Endothelial cell of umbilical vein (primary cell): ENCODE measurements at regions not wholly inside any gene's neighbourhood (a gene's known extent, or its start where the extent isn't known, plus 50 kb on each side); places are given as distances from the start of the nearest gene placed in this dataset.

Experiments
- BruUV-seq: library from RNA; stranded (reverse); fragments of 400-500 nt; replicated peaks from 2 replicates; lab custom pipeline; 2021; lab: Mats Ljungman, UMichigan
- CTCF ChIA-PET: fragments of 300-600, 350-600 bp; sonication (Branson Sonifier 250); formaldehyde crosslinking; loops from one replicate; lab custom pipeline; 2021; ENCODE audit warnings: antibody characterized with exemption, inconsistent platforms; lab: Charles Lee
- POLR2A ChIA-PET: fragments of 300-600, 350-600 bp; sonication (Branson Sonifier 250); formaldehyde crosslinking; loops from one replicate; lab custom pipeline; 2021; ENCODE audit warnings: antibody characterized with exemption, inconsistent platforms; lab: Charles Lee
- DNase-seq: peaks from one replicate; pipeline ENCODE4 v3.0.0-alpha.2; 2011; ENCODE audit warnings: low read depth, low spot score
- FAIRE-seq: peaks from 2 replicates; lab custom pipeline; 2011; peaks lifted over from hg19 to GRCh38; lab: Jason Lieb, UNC
- H2AFZ ChIP-seq: 2 replicates; pipeline ENCODE4 v1.6.0; 2012; ENCODE audit warnings: low read depth, low read length, control low read depth, inconsistent platforms
- H3K27ac ChIP-seq: 2 replicates; pipeline ENCODE4 v1.5.1; 2011; ENCODE audit warnings: low read depth, mild to moderate bottlenecking, control low read depth, low read length, moderate library complexity; ENCODE audit not compliant: insufficient read depth
- H3K27me3 ChIP-seq, 2 experiments: 2 replicates each; pipeline versions ENCODE4 v1.6.0 to v1.6.1; 2011; ENCODE audit warnings: low read length in 2 of 2, mixed read lengths in 1 of 2; ENCODE audit not compliant: control insufficient read depth in 2 of 2, insufficient read depth in 2 of 2
- H3K36me3 ChIP-seq, 2 experiments: 2 replicates in 1 of 2; 3 replicates in 1 of 2; pipeline ENCODE4 v1.5.1; 2011; ENCODE audit warnings: low read length in 2 of 2, mild to moderate bottlenecking in 1 of 2, moderate library complexity in 1 of 2; ENCODE audit not compliant: control insufficient read depth in 2 of 2, insufficient read depth in 2 of 2; ENCODE audit errors: extremely low read depth in 1 of 2
- H3K4me1 ChIP-seq: 3 replicates; pipeline ENCODE4 v1.5.1; 2011; ENCODE audit warnings: mild to moderate bottlenecking, low read length; ENCODE audit not compliant: control insufficient read depth, insufficient read depth; ENCODE audit errors: extremely low read depth
- H3K4me2 ChIP-seq: 2 replicates; pipeline ENCODE4 v1.6.1; 2011; ENCODE audit warnings: low read length, control low read depth, mixed read lengths; ENCODE audit not compliant: insufficient read depth
- H3K4me3 ChIP-seq, 3 experiments: fragments of 200-600 bp in 1 of 3; sonication (generic), shearing (Covaris generic) in 1 of 3; replicated peaks in 1 of 3; 2 replicates each; pipeline ENCODE4 v1.5.1; 2011 to 2016; ENCODE audit warnings: control low read depth in 3 of 3, low read length in 3 of 3, mild to moderate bottlenecking in 2 of 3, inconsistent platforms in 1 of 3, low read depth in 1 of 3, moderate library complexity in 1 of 3; ENCODE audit not compliant: insufficient read depth in 1 of 3
- H3K79me2 ChIP-seq: 2 replicates; pipeline ENCODE4 v1.6.0; 2012; ENCODE audit warnings: low read length, inconsistent platforms; ENCODE audit not compliant: control insufficient read depth, insufficient read depth
- H3K9ac ChIP-seq: replicated peaks from 2 replicates; pipeline ENCODE3; 2011; ENCODE audit warnings: low read length, control low read depth; ENCODE audit not compliant: insufficient read depth; ENCODE audit errors: extremely low read depth
- H3K9me1 ChIP-seq: replicated peaks from 3 replicates; pipeline ENCODE4 v1.6.0; 2011; ENCODE audit warnings: mild to moderate bottlenecking, low read length; ENCODE audit not compliant: control insufficient read depth, insufficient read depth; ENCODE audit errors: extremely low read depth
- H3K9me3 ChIP-seq: replicated peaks from 2 replicates; pipeline ENCODE4 v1.5.1; 2012; ENCODE audit warnings: low read length, inconsistent platforms; ENCODE audit not compliant: control insufficient read depth, insufficient read depth
- H4K20me1 ChIP-seq: replicated peaks from 2 replicates; pipeline ENCODE3; 2011; ENCODE audit warnings: mild to moderate bottlenecking, low read length; ENCODE audit not compliant: control insufficient read depth, insufficient read depth; ENCODE audit errors: extremely low read depth
- CTCF ChIP-seq, 2 donors: IDR thresholded peaks; 1 replicate in 1 of 2; 2 replicates in 1 of 2; pipeline ENCODE4 v1.5.1; 2011; ENCODE audit warnings: low read length in 2 of 2, mild to moderate bottlenecking in 2 of 2, moderate library complexity in 2 of 2, control low read depth in 1 of 2, inconsistent platforms in 1 of 2, low read depth in 1 of 2; ENCODE audit not compliant: insufficient read depth in 1 of 2; ENCODE audit errors: extremely low read depth in 1 of 2
- EZH2 ChIP-seq: IDR thresholded peaks from 2 replicates; pipeline ENCODE4 v1.6.1; 2012; ENCODE audit warnings: borderline replicate concordance, low read depth, mild to moderate bottlenecking, moderate library complexity, low read length, inconsistent platforms; ENCODE audit not compliant: severe bottlenecking
- FOS ChIP-seq: IDR thresholded peaks from 2 replicates; pipeline ENCODE4 v1.6.1; 2011; ENCODE audit warnings: mild to moderate bottlenecking, low read length, moderate library complexity, borderline replicate concordance; ENCODE audit not compliant: insufficient read depth
- GATA2 ChIP-seq: IDR thresholded peaks from 2 replicates; pipeline ENCODE4 v1.7.0; 2011; ENCODE audit warnings: low read depth, mild to moderate bottlenecking, moderate library complexity, mixed read lengths, low read length; ENCODE audit not compliant: insufficient read length, insufficient read depth
- JUN ChIP-seq: IDR thresholded peaks from 2 replicates; pipeline ENCODE4 v1.6.1; 2011; ENCODE audit warnings: borderline replicate concordance, low read depth; ENCODE audit not compliant: insufficient read length, insufficient read depth
- MAX ChIP-seq: IDR thresholded peaks from 2 replicates; pipeline ENCODE4 v1.6.1; 2011; ENCODE audit not compliant: insufficient read depth, insufficient read length
- MYC ChIP-seq: IDR thresholded peaks from one replicate; pipeline ENCODE4 v1.6.1; 2011; ENCODE audit warnings: mild to moderate bottlenecking, low read depth, low read length
- POLR2A ChIP-seq: IDR thresholded peaks from 2 replicates; pipeline ENCODE4 v1.6.1; 2012; ENCODE audit warnings: low read depth, mild to moderate bottlenecking, control low read depth, low read length
- POLR2AphosphoS5 ChIP-seq: IDR thresholded peaks from 2 replicates; pipeline ENCODE4 v1.6.1; 2012; ENCODE audit warnings: low read depth, mild to moderate bottlenecking, control low read depth, low read length, moderate library complexity; ENCODE audit not compliant: insufficient read depth
- dilution Hi-C: fragments of 300-500 bp; cut with MboI; formaldehyde crosslinking; loops from one replicate; pipeline ENCODE4 v1.15.0; 2019; ENCODE audit warnings: low sequenced_read_pairs; ENCODE audit not compliant: extremely low pct_ligation_motif_present
- intact Hi-C: fragments of 100-400 bp; cut with micrococcal nuclease; formaldehyde crosslinking; loops from one replicate; pipeline ENCODE4 v1.10.0; 2022

GRCh38 chr5:54678737-54679136 is 161.2 kb downstream of the SNX18 start:
- dilution Hi-C loops, result no loop called here
- Histone ChIP-seq H3K27ac (no peak overlapping the region), H3K4me2 (no peak overlapping the region), H2AFZ (no peak overlapping the region), H3K36me3 (no peaks in the 10 kb centered on the region), H3K27me3 (peaks cover 3 to 18% of the 10 kb centered on the region in 2 experiments), H3K9me1 (no peaks in the 10 kb centered on the region), H3K9me3 (no peaks in the 10 kb centered on the region), H4K20me1 (no peaks in the 10 kb centered on the region), H3K9ac (no peak overlapping the region), H3K4me1 (no peaks in the 10 kb centered on the region), H3K4me3 (no peak overlapping the region), H3K79me2 (no peaks in the 10 kb centered on the region)
- POLR2A ChIA-PET, result no interaction called here
- intact Hi-C loops, result no loop called here
- CTCF ChIA-PET, result interaction anchor here (1.5 kb wide), 1 partner anchor 54 kb away, joined by 3 read pairs; no protein-coding TSS in a partner anchor
- no TSS peak for BruUV-seq
- no peak for FAIRE-seq
- DNase-seq, result no peak
- no peak for TF ChIP-seq FOS
- no peak for TF ChIP-seq JUN
- TF ChIP-seq CTCF (IDR thresholded peaks at IDR 0.05; ENCODE audit: extremely low read depth in 1 of 2, insufficient read depth in 1 of 2, low read depth in 1 of 2, low read length in 2 of 2), result no peak
- no peak for TF ChIP-seq POLR2AphosphoS5
- no peak for TF ChIP-seq POLR2A
- no peak for TF ChIP-seq MAX
- no peak for TF ChIP-seq EZH2
- TF ChIP-seq GATA2, result no peak
- no peak for TF ChIP-seq MYC
